CD8-positive, alpha-beta memory T cell (primary cell): ENCODE measurements at regions not wholly inside any gene's neighbourhood (a gene's known extent, or its start where the extent isn't known, plus 50 kb on each side); places are given as distances from the start of the nearest gene placed in this dataset.

Source experiments
- CTCF ChIA-PET: fragments of 350-600 bp; sonication (Branson Sonifier 250); formaldehyde crosslinking; loops from one replicate; lab custom pipeline; 2021; ENCODE audit warnings: antibody characterized with exemption; lab: Charles Lee
- POLR2A ChIA-PET: fragments of 350-600 bp; sonication (Branson Sonifier 250); formaldehyde crosslinking; loops from one replicate; lab custom pipeline; 2021; ENCODE audit warnings: antibody characterized with exemption; lab: Charles Lee
- DNase-seq, 5 donors: peaks; one replicate each; pipeline versions ENCODE4 v3.0.0 to v3.0.0-alpha.2; 2020 to 2022; ENCODE audit warnings: mixed read lengths in 1 of 5
- H3K27ac ChIP-seq: one replicate; pipeline ENCODE4 v1.7.0; 2013; ENCODE audit warnings: low read depth, mild to moderate bottlenecking, low read length, moderate library complexity
- H3K27me3 ChIP-seq: 2 replicates; pipeline ENCODE4 v1.7.0; 2013; ENCODE audit warnings: low read length, mild to moderate bottlenecking; ENCODE audit not compliant: insufficient read depth, poor library complexity, severe bottlenecking
- H3K36me3 ChIP-seq: 2 replicates; pipeline ENCODE4 v1.7.0; 2013; ENCODE audit warnings: mild to moderate bottlenecking, low read length, moderate library complexity; ENCODE audit not compliant: insufficient read depth
- H3K4me1 ChIP-seq: 2 replicates; pipeline ENCODE4 v1.7.0; 2013; ENCODE audit warnings: mild to moderate bottlenecking, low read length, moderate library complexity; ENCODE audit not compliant: insufficient read depth
- H3K4me3 ChIP-seq: 2 replicates; pipeline ENCODE4 v1.7.0; 2013; ENCODE audit warnings: mild to moderate bottlenecking, low read length
- H3K9me3 ChIP-seq: 2 replicates; pipeline ENCODE4 v1.7.0; 2013; ENCODE audit warnings: mild to moderate bottlenecking, low read length
- H3K27ac Mint-ChIP-seq, 8 donors: one replicate each; pipeline ENCODE4 v1.8.0; 2020 to 2021; ENCODE audit warnings: mixed read lengths in 8 of 8, mild to moderate bottlenecking in 6 of 8, inconsistent platforms in 3 of 8, moderate library complexity in 3 of 8
- H3K27me3 Mint-ChIP-seq, 2 donors: one replicate each; pipeline ENCODE4 v1.8.0; 2020 to 2021; ENCODE audit warnings: mixed read lengths in 2 of 2, mild to moderate bottlenecking in 1 of 2, moderate library complexity in 1 of 2
- H3K36me3 Mint-ChIP-seq, 3 donors: one replicate each; pipeline ENCODE4 v1.8.0; 2020 to 2021; ENCODE audit warnings: mixed read lengths in 3 of 3, inconsistent platforms in 1 of 3, mild to moderate bottlenecking in 1 of 3
- H3K4me1 Mint-ChIP-seq, 3 donors: one replicate each; pipeline ENCODE4 v1.8.0; 2020 to 2021; ENCODE audit warnings: mixed read lengths in 3 of 3, inconsistent platforms in 1 of 3, mild to moderate bottlenecking in 1 of 3
- H3K4me3 Mint-ChIP-seq, 7 donors: one replicate each; pipeline ENCODE4 v1.8.0; 2020 to 2021; ENCODE audit warnings: mixed read lengths in 7 of 7, mild to moderate bottlenecking in 6 of 7, moderate library complexity in 4 of 7, inconsistent platforms in 2 of 7
- H3K9me3 Mint-ChIP-seq, 5 donors: one replicate each; pipeline ENCODE4 v1.8.0; 2020 to 2022; ENCODE audit warnings: mixed read lengths in 5 of 5, mild to moderate bottlenecking in 3 of 5, moderate library complexity in 2 of 5, inconsistent platforms in 1 of 5

DNA sequence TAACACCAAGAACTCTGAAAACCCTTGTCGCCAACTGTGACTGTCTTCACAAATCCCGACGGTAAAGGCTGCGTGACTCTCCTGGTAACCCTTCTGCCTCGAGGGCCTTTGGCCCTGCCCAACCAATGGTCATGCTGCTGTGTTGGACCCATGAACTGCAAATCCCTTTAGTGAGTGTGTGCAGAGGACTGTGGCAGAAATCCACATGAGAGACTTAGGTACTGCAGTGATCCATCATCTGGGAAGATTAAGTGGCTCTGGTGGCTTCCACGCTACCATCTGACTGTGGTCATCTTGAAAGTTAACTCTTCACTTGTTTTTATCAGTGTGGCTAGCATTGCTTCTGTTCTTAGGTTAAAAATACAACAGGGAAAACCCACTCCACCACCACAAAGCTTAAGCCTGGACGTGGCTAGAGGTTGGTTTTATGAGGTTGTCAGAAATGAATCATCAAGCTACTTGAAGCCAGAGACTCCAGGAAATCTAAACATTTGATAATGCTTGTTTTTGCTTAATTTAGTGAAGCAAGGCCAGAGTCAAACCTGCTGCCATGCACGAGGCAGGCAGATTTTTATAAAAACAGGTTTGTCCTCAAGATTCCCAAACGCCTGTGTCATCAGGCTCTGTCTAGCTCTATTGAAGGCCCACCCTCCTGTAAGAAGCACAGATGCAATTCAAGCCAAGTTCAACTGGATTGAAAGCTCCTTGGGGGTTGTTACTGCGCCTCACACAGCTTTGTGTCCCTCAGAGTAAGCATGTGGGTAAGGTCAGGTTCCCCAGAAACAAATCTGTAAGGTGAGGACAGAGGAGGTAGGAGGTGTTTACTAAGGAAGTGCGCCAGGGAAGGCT, 52.7 kb upstream of the ERCC6L2 start:
- no peaks in the 10 kb centered on the region for H3K36me3 ChIP-seq
- no peak overlapping the region for H3K27ac ChIP-seq
- no peak for DNase-seq
- no peaks in the 10 kb centered on the region for H3K9me3 Mint-ChIP-seq
- no peaks in the 10 kb centered on the region for H3K4me1 ChIP-seq
- POLR2A ChIA-PET, result no interaction called here
- H3K4me3 ChIP-seq, result no peak overlapping the region
- peaks cover 11 to 12% (median 12%) of the 10 kb centered on the region in 3 donors for H3K4me1 Mint-ChIP-seq
- no peaks in the 10 kb centered on the region for H3K27me3 Mint-ChIP-seq
- CTCF ChIA-PET, result interaction anchor here (1.0 kb wide), 1 partner anchor 211 kb away, joined by 3 read pairs; no protein-coding TSS in a partner anchor
- H3K27me3 ChIP-seq, result no peaks in the 10 kb centered on the region
- H3K4me3 Mint-ChIP-seq, result no peak overlapping the region
- peak overlapping the region in 2 of 8 donors; percentile 57 to 76 for H3K27ac Mint-ChIP-seq
- no peaks in the 10 kb centered on the region for H3K9me3 ChIP-seq
- peaks cover 0 to 3% (median 0%) of the 10 kb centered on the region in 3 donors for H3K36me3 Mint-ChIP-seq

- peaks cover 11 to 12% (median 12%) of the 10 kb centered on the region in 3 donors for H3K4me1 Mint-ChIP-seq
- no peak overlapping the region for H3K4me3 ChIP-seq
- H3K9me3 Mint-ChIP-seq, result no peaks in the 10 kb centered on the region
- H3K9me3 ChIP-seq, result no peaks in the 10 kb centered on the region
- H3K4me1 ChIP-seq, result no peaks in the 10 kb centered on the region
- no peak overlapping the region for H3K4me3 Mint-ChIP-seq
- peak overlapping the region in 1 of 8 donors; percentile 7 for H3K27ac Mint-ChIP-seq
- H3K27ac ChIP-seq, result no peak overlapping the region
- H3K36me3 Mint-ChIP-seq, result peaks cover 0 to 3% (median 0%) of the 10 kb centered on the region in 3 donors
- H3K36me3 ChIP-seq, result no peaks in the 10 kb centered on the region
- H3K27me3 Mint-ChIP-seq, result no peaks in the 10 kb centered on the region
- ChIA-PET CTCF (no interaction called here), POLR2A (no interaction called here)
- no peaks in the 10 kb centered on the region for H3K27me3 ChIP-seq
- DNase-seq, result no peak
These were observed 53.5 kb upstream of the ERCC6L2 start for GRCh38 chr9:95822015-95822414.

DNA sequence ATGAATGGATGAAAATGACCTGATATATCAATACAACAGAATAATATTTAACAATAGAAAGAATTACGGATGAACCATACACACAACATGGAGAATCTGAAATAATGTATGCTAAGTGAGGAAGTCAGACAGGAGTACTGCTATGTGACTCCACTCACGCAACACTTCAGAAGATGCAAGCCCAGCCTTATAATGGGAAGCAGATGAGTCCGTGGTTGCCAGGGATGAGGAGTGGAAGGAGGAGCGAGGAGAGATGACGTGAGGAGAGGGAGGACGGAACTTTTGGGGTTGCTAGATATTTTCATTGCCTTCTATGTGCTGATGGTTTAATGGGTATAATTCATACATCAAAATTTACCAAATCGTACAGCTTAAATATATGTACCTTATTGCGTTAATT, 55.4 kb upstream of the ERCC6L2 start:
- H3K4me3 ChIP-seq, result no peak overlapping the region
- no peak for DNase-seq
- Mint-ChIP-seq H3K9me3 (no peaks in the 10 kb centered on the region), H3K36me3 (peaks cover 0 to 3% (median 0%) of the 10 kb centered on the region in 3 donors), H3K4me3 (no peak overlapping the region), H3K27ac (no peak overlapping the region), H3K4me1 (peaks cover 11 to 12% (median 12%) of the 10 kb centered on the region in 3 donors), H3K27me3 (peaks cover 0 to 2% of the 10 kb centered on the region in 2 donors)
- H3K4me1 ChIP-seq, result no peaks in the 10 kb centered on the region
- H3K27ac ChIP-seq, result no peak overlapping the region
- POLR2A ChIA-PET, result no interaction called here
- H3K27me3 ChIP-seq, result no peaks in the 10 kb centered on the region
- no peaks in the 10 kb centered on the region for H3K9me3 ChIP-seq
- H3K36me3 ChIP-seq, result no peaks in the 10 kb centered on the region
- CTCF ChIA-PET, result no interaction called here

DNA sequence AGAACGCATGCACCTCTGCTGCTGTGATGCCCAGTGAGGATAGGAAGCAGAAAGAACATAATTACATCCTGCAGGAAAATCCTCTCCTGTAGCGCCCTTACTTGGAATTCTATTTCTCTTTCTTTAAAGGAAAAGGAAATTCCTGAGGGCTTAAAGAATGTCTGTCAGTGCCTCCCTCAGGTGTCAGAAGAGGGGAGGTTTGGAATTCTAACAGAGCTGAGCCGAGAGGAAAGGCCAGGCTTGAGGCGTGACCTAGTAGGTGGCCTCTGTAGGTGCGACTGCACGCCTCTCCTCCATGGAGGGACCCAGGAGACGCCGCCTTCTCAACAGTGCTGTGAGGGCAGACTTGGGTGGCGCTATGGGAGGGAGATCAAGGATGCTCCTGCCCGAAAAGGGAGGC, 55.9 kb upstream of the ERCC6L2 start:
- Mint-ChIP-seq H3K27me3 (peaks cover 0 to 2% of the 10 kb centered on the region in 2 donors), H3K36me3 (peaks cover 0 to 3% (median 0%) of the 10 kb centered on the region in 3 donors), H3K4me3 (no peak overlapping the region), H3K9me3 (no peaks in the 10 kb centered on the region), H3K4me1 (peaks cover 11 to 12% (median 12%) of the 10 kb centered on the region in 3 donors), H3K27ac (no peak overlapping the region)
- DNase-seq, result no peak
- CTCF ChIA-PET, result no interaction called here
- Histone ChIP-seq H3K4me3 (no peak overlapping the region), H3K27ac (no peak overlapping the region), H3K36me3 (no peaks in the 10 kb centered on the region), H3K9me3 (no peaks in the 10 kb centered on the region), H3K27me3 (no peaks in the 10 kb centered on the region), H3K4me1 (no peaks in the 10 kb centered on the region)
- POLR2A ChIA-PET, result no interaction called here

DNA sequence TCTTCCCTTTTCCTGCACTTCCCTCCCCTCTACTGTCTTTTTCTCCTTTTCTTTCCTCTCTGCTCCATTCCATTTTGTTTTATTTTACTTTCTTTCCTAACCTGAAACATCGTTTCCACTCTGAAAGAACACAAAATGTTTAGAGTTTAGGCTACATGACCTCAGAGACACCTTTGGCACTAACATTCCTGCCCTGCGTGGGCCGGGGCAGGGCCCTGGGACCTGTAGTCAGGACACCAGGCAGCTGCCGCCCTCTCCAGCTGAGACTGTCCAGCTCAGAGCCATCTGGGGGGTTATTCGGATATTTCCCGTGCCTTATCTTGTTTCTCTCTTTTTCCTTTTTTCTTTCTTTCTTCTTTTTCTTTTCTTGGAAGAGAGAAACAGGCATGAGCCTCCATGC, 58.3 kb upstream of the ERCC6L2 start:
- Mint-ChIP-seq H3K9me3 (no peaks in the 10 kb centered on the region), H3K4me1 (peaks cover under 1 to 2% (median 1%) of the 10 kb centered on the region in 3 donors), H3K4me3 (no peak overlapping the region), H3K27ac (no peak overlapping the region), H3K36me3 (peaks cover 0 to 4% (median 3%) of the 10 kb centered on the region in 3 donors), H3K27me3 (peaks cover 0 to 2% of the 10 kb centered on the region in 2 donors)
- no peak overlapping the region for H3K27ac ChIP-seq
- H3K36me3 ChIP-seq, result no peaks in the 10 kb centered on the region
- H3K9me3 ChIP-seq, result no peaks in the 10 kb centered on the region
- CTCF ChIA-PET, result no interaction called here
- no peak for DNase-seq
- H3K4me3 ChIP-seq, result no peak overlapping the region
- POLR2A ChIA-PET, result no interaction called here
- H3K4me1 ChIP-seq, result no peaks in the 10 kb centered on the region
- no peaks in the 10 kb centered on the region for H3K27me3 ChIP-seq

DNA sequence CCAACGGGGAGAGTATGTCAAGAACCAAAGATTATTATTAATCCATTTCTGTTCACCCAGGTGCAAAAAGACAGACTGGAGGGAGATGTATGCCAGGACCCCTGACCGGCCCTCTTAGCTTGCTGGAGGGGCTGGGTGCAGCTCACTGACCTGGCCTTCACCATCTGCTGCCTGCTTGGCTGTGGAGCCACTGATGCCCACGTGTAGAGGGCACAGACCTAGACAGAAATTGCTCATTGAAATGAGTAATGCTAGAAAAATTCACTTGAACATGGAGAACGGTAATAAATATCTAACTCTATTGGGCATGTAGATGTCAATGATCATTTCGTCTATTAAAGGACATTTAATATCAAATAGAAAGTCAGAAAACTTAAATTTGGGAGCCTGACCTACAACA, 58.8 kb upstream of the ERCC6L2 start:
- Histone ChIP-seq H3K4me3 (no peak overlapping the region), H3K27me3 (no peaks in the 10 kb centered on the region), H3K9me3 (no peaks in the 10 kb centered on the region), H3K27ac (no peak overlapping the region), H3K4me1 (no peaks in the 10 kb centered on the region), H3K36me3 (no peaks in the 10 kb centered on the region)
- H3K36me3 Mint-ChIP-seq, result peaks cover 0 to 4% (median 3%) of the 10 kb centered on the region in 3 donors
- H3K27me3 Mint-ChIP-seq, result peaks cover 0 to 2% of the 10 kb centered on the region in 2 donors
- no peaks in the 10 kb centered on the region for H3K4me1 Mint-ChIP-seq
- CTCF ChIA-PET, result no interaction called here
- H3K4me3 Mint-ChIP-seq, result no peak overlapping the region
- POLR2A ChIA-PET, result no interaction called here
- DNase-seq, result no peak
- no peaks in the 10 kb centered on the region for H3K9me3 Mint-ChIP-seq
- no peak overlapping the region for H3K27ac Mint-ChIP-seq

- Histone ChIP-seq H3K9me3 (no peaks in the 10 kb centered on the region), H3K4me3 (no peak overlapping the region), H3K27me3 (no peaks in the 10 kb centered on the region), H3K27ac (no peak overlapping the region), H3K36me3 (no peaks in the 10 kb centered on the region), H3K4me1 (no peaks in the 10 kb centered on the region)
- Mint-ChIP-seq H3K4me1 (no peaks in the 10 kb centered on the region), H3K36me3 (peaks cover 3 to 4% (median 3%) of the 10 kb centered on the region in 3 donors), H3K27ac (no peak overlapping the region), H3K4me3 (no peak overlapping the region), H3K9me3 (no peaks in the 10 kb centered on the region), H3K27me3 (peaks cover 0 to 2% of the 10 kb centered on the region in 2 donors)
- DNase-seq, result no peak
- CTCF ChIA-PET, result no interaction called here
- POLR2A ChIA-PET, result no interaction called here
These were observed 59.5 kb upstream of the ERCC6L2 start for GRCh38 chr9:95815961-95816360.

GRCh38 chr9:95815133-95815532, 60.4 kb upstream of the ERCC6L2 start:
- Mint-ChIP-seq H3K27me3 (peaks cover 0 to 2% of the 10 kb centered on the region in 2 donors), H3K27ac (no peak overlapping the region), H3K9me3 (no peaks in the 10 kb centered on the region), H3K4me3 (no peak overlapping the region), H3K4me1 (no peaks in the 10 kb centered on the region), H3K36me3 (peaks cover 3 to 4% (median 3%) of the 10 kb centered on the region in 3 donors)
- no peak for DNase-seq
- no peaks in the 10 kb centered on the region for H3K36me3 ChIP-seq
- H3K27me3 ChIP-seq, result no peaks in the 10 kb centered on the region
- no peaks in the 10 kb centered on the region for H3K9me3 ChIP-seq
- ChIA-PET CTCF (no interaction called here), POLR2A (no interaction called here)
- H3K4me3 ChIP-seq, result no peak overlapping the region
- no peaks in the 10 kb centered on the region for H3K4me1 ChIP-seq
- H3K27ac ChIP-seq, result no peak overlapping the region
